ACC112 (cell line): ENCODE measurements at regions not wholly inside any gene's neighbourhood (a gene's known extent, or its start where the extent isn't known, plus 50 kb on each side); places are given as distances from the start of the nearest gene placed in this dataset.

ENCODE experiments used
- H2AFZ ChIP-seq: fragments of 200-600 bp; sonication (generic); one replicate; pipeline ENCODE4 v1.6.0; 2017; ENCODE audit warnings: antibody characterized with exemption, low read length; ENCODE audit not compliant: unreplicated experiment
- H3K27ac ChIP-seq: fragments of 200-600 bp; sonication (generic); 2 replicates; pipeline ENCODE4 v1.5.1; 2014; ENCODE audit warnings: low read depth, mild to moderate bottlenecking, antibody characterized with exemption, low read length, moderate library complexity
- H3K27me3 ChIP-seq: fragments of 200-600 bp; sonication (generic); 2 replicates; pipeline ENCODE4 v1.6.1; 2014; ENCODE audit warnings: mild to moderate bottlenecking, antibody characterized with exemption, low read length, moderate library complexity, mixed read lengths; ENCODE audit not compliant: insufficient read depth
- H3K36me3 ChIP-seq: fragments of 200-600 bp; sonication (generic); 2 replicates; pipeline ENCODE4 v1.6.1; 2016; ENCODE audit warnings: mild to moderate bottlenecking, antibody characterized with exemption, low read length, moderate library complexity, mixed read lengths; ENCODE audit not compliant: insufficient read depth
- H3K4me1 ChIP-seq: fragments of 200-600 bp; sonication (generic); one replicate; pipeline ENCODE4 v1.6.1; 2016; ENCODE audit warnings: low read length, mixed read lengths; ENCODE audit not compliant: insufficient read depth, unreplicated experiment, control insufficient read depth
- H3K4me3 ChIP-seq: fragments of 200-600 bp; sonication (generic); 2 replicates; pipeline ENCODE4 v1.5.1; 2014; ENCODE audit warnings: mild to moderate bottlenecking, low read depth, low read length
- H3K79me2 ChIP-seq: fragments of 200-600 bp; sonication (generic); one replicate; pipeline ENCODE4 v1.6.0; 2016; ENCODE audit warnings: low read length; ENCODE audit not compliant: control insufficient read depth, unreplicated experiment, insufficient read depth

DNA sequence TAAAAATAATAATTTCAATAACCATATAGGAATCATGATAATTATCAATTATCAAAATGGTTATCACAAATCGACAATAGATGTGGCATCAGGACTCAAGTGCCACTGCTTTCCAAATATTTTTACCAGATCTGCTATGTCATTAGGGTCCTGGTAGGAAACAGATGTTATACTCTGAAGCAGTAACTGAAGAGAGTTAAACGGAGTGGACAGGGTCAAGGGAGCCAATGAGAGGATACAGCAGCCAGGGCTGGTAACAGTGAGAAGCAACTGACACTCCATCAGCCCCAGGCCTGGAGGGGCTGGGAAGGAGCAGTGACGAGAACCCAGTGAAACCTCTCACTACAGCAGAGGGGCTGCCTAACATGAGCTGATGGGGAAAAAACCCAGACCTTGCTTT, 322.4 kb downstream of the NPR3 start:
- Histone ChIP-seq H3K36me3 (no peaks in the 10 kb centered on the region), H3K4me3 (no peak overlapping the region), H3K4me1 (peaks cover 15% of the 10 kb centered on the region), H2AFZ (no peak overlapping the region), H3K27me3 (no peaks in the 10 kb centered on the region), H3K79me2 (no peaks in the 10 kb centered on the region), H3K27ac (no peak overlapping the region)

DNA sequence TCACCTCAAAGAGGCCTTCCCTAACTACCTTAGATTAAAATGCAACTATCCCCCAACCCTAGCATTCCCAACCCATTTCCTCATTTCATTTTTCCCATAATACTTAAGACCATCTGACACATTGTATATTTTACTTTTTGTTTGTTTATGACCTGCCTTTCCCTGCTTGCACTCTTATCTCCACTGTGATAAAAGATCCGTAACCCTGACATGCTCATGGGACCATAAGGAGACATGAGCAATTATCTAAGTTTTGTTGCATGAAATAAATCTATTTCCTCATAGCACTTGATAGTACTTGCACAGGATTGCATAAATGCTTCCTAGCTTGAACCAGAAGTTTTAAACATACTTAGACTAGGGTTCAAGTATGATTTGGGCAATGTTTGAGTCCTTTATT, 323.7 kb downstream of the NPR3 start:
- Histone ChIP-seq H2AFZ (no peak overlapping the region), H3K4me3 (no peak overlapping the region), H3K4me1 (peaks cover 15% of the 10 kb centered on the region), H3K79me2 (no peaks in the 10 kb centered on the region), H3K27me3 (no peaks in the 10 kb centered on the region), H3K27ac (no peak overlapping the region), H3K36me3 (no peaks in the 10 kb centered on the region)

DNA sequence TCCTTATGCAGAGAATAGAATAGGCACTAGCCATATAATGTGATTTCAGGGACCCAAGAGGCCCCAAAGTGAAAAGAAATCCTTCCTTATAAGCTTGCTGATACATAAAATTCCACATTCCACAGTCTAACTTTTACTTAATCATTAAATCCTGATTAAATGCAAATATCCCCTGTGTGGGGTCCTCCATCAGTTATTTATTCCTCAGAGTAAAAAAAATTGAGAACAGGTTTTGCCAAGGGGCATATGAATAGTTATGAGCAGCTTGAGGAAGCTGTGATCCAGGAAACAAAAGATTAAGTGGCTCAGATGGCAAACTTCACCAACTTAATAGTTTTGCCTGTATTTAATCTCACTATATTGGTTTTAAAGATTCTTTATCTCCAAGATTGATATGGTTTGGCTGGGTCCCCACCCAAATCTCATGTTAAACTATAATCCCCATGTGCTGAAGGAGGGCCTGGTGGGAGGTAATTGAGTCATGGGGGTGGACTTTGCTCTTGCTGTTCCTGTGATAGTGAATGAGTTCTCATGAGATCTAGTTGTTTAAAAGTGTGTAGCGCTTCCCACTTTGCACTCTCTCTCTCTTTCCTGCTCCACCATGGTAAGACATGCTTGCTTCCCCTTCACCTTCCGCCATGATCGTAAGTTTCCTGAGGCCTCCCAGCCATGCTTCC, 324.9 kb downstream of the NPR3 start:
- no peak overlapping the region for H3K27ac ChIP-seq
- peaks cover 9% of the 10 kb centered on the region; the same call in 1 of the 2 replicates for H3K36me3 ChIP-seq
- H3K27me3 ChIP-seq = no peaks in the 10 kb centered on the region
- H3K79me2 ChIP-seq = no peaks in the 10 kb centered on the region
- peaks cover 15% of the 10 kb centered on the region for H3K4me1 ChIP-seq
- H2AFZ ChIP-seq = no peak overlapping the region
- H3K4me3 ChIP-seq = no peak overlapping the region

DNA sequence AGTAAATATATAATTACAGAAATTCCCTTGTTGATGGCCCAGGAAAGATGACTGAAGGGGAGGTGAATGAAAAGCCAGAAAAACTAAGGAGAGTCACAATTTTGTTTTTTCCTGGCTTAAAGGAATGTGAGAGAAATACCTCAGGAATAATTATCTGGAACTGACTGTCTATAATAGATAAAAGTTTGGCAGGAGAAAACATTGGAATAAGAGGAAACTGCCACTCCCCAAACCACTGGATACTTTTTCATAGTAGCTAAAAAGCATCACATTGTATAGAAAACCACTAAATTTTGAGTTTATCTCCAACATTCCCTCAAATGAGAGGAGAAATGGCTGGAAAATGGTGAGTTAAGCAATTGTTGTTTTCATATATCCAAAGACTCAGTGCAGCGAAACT, 326.0 kb downstream of the NPR3 start:
- Histone ChIP-seq H3K27ac (no peak overlapping the region), H3K4me3 (no peak overlapping the region), H2AFZ (no peak overlapping the region), H3K4me1 (peaks cover 11% of the 10 kb centered on the region), H3K36me3 (peaks cover 10% of the 10 kb centered on the region; the same call in 1 of the 2 replicates), H3K79me2 (no peaks in the 10 kb centered on the region), H3K27me3 (no peaks in the 10 kb centered on the region)

DNA sequence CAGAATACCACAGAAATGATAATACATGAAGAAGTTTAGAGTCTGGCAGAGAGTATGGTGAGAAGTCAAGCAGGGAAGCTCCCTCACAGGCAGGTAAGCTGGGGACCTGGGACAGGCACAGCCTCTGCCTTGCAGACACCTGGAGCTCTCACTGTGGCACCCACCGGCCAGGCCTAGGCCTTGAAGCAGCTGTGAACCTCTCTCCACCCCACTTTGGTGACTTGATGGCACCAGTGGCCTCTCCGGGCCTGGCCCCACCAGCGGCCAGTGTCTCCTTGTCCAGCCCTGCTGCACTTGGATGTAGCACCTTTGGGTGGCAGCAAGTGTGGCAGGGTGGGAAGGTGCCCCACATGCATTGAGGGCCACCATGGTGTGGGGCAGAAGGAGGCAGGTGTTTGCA, 330.5 kb downstream of the NPR3 start:
- Histone ChIP-seq H3K36me3 (peaks cover 16% of the 10 kb centered on the region; the same call in 1 of the 2 replicates), H3K27me3 (no peaks in the 10 kb centered on the region), H3K4me3 (no peak overlapping the region), H3K27ac (no peak overlapping the region), H2AFZ (no peak overlapping the region), H3K79me2 (no peaks in the 10 kb centered on the region), H3K4me1 (peaks cover 13% of the 10 kb centered on the region)

DNA sequence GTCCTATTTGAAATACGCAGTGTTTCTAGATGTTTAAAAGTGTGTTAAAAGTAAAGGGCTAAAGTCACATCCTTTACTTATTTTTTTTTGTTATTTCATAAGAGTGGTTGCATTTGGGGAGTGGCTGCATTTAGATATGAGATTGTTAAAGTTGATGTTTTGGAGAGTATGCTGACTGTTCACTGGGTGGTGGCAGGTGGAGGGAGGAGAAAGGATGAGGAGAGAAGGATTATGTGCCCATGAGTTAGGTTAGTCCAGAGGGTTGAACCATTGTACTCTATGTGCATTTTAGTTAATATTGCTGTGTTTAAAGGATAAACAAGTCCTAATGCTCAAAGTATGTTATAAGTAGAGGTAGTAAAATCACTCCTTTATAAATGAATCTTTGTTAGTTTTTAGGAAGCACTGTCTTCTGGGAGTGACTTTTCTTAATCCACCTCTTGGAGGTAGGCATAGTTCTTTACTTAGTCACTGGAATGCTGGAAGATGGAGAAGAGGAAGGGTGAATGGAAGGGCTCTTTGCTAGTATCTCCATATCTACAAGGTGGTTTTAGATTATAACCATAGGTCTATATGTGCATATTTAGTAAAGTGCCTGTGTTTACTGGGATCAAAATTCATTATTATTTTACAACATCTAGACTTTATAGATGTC, 332.3 kb downstream of the NPR3 start:
- Histone ChIP-seq H3K79me2 (no peaks in the 10 kb centered on the region), H2AFZ (no peak overlapping the region), H3K27ac (no peak overlapping the region), H3K4me1 (peaks cover 23% of the 10 kb centered on the region), H3K4me3 (no peak overlapping the region), H3K36me3 (peaks cover 16% of the 10 kb centered on the region; the same call in 1 of the 2 replicates), H3K27me3 (no peaks in the 10 kb centered on the region)

DNA sequence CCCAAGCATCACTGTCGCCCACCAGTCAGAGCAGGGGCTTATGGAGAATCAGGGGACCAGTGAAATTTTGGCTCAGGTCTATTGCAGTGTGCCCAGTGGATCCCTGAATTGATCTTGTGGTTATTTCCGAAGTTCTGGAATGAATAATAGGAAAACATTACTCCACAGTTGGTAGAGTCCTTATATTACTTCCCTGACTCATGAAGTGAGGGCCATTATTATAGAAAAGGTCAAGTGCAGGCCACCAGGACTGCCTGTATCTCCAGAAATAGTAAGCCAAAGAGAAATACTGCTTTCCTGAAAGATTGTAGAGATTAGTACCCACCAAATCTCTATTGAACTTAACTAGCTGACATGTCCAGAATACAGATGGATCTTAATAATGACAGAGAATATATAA, 335.0 kb downstream of the NPR3 start:
- peaks cover 48% of the 10 kb centered on the region for H3K4me1 ChIP-seq
- H2AFZ ChIP-seq = no peak overlapping the region
- H3K27ac ChIP-seq = no peak overlapping the region
- peaks cover 6% of the 10 kb centered on the region; the same call in 1 of the 2 replicates for H3K36me3 ChIP-seq
- no peaks in the 10 kb centered on the region for H3K27me3 ChIP-seq
- no peak overlapping the region for H3K4me3 ChIP-seq
- H3K79me2 ChIP-seq = no peaks in the 10 kb centered on the region

DNA sequence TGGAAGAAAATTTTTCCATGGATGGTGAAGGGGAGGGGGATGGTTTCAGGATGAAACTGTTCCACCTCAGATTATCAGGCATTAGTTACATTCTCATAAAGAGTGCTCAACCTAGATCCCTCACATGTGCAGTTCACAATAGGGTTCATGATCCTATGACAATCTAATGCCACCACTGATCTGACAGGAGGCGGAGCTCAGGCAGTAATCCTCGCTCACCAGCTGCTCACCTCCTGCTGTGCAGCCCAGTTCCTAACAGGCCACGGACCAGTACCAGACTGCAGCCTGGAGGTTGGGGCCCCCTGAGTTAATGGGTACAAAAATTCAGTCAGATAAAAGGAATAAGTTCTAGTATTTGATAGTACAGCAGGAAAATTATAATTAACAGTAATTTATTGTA, 337.2 kb downstream of the NPR3 start:
- H3K4me3 ChIP-seq = peak overlapping the region; percentile 19; the same call in 1 of the 2 replicates
- no peak overlapping the region for H3K27ac ChIP-seq
- H2AFZ ChIP-seq = no peak overlapping the region
- H3K4me1 ChIP-seq = peaks cover 51% of the 10 kb centered on the region
- no peaks in the 10 kb centered on the region for H3K79me2 ChIP-seq
- H3K36me3 ChIP-seq = peaks cover 6% of the 10 kb centered on the region; the same call in 1 of the 2 replicates
- no peaks in the 10 kb centered on the region for H3K27me3 ChIP-seq

DNA sequence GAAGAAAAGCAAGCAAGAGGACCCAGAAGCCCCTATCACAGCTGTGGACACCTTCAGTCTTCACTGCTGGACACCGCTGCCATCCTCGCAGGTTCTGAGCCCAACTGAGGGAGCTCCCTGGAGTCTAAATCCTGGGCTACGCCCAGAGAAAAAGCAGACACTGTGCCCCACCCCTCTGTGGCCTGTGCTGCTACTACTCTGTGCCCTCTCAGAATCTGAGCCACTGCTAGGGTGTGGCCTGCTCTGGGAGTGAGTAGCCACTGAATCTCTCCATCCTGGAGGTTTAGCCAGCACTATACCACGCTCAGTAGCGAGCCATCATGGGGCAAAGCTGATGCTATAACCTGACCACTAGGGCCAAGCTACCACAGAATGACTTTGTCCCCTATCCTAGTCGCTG, 338.2 kb downstream of the NPR3 start:
- Histone ChIP-seq H3K79me2 (no peaks in the 10 kb centered on the region), H3K27ac (peak overlapping the region; percentile 59), H3K4me3 (peak overlapping the region; percentile 57), H2AFZ (no peak overlapping the region), H3K4me1 (peaks cover 46% of the 10 kb centered on the region), H3K36me3 (peaks cover 13% of the 10 kb centered on the region; the same call in 1 of the 2 replicates), H3K27me3 (no peaks in the 10 kb centered on the region)

DNA sequence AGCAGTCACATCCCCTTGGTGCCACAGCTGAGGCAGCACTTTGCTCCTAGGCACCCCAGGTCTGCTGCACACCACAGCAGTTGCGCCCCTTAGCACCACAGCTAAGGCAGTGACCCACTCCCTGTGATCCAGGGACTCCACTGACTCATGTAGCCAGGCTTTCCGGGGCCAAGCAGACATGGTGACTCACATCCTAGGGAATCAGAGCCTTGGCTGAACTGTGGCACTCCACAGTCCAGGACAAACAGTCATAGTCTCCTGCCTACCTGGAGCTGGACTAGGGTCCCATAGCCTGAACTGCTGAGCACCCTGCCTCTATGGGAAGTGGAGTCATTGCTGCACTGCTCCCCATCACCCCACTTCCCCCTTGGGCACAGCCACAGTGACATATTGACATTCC, 338.7 kb downstream of the NPR3 start:
- Histone ChIP-seq H3K4me3 (no peak overlapping the region; the same call in 1 of the 2 replicates), H3K27ac (peak overlapping the region; percentile 59), H3K36me3 (peaks cover 12% of the 10 kb centered on the region; the same call in 1 of the 2 replicates), H3K27me3 (no peaks in the 10 kb centered on the region), H2AFZ (no peak overlapping the region), H3K4me1 (peaks cover 46% of the 10 kb centered on the region), H3K79me2 (no peaks in the 10 kb centered on the region)

DNA sequence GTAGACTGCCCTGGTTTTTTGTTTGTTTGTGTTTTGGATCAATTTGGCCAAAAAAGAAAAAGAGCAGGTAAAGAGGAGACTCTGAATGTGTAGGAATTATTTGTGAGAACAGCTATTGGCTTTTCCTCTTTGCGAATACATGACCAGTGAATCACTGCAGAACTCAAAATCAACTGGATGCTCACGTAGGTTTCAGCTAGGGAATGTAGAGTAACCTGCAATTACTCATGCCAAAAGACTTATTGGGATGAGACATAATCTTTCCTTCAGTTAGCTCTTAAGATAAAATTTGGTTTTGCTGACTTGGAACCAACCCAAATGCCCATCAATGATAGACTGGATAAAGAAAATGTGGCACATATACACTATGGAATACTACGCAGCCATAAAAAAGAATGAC, 348.0 kb downstream of the NPR3 start:
- Histone ChIP-seq H3K79me2 (no peaks in the 10 kb centered on the region), H3K4me3 (no peak overlapping the region), H3K4me1 (no peaks in the 10 kb centered on the region), H3K27me3 (no peaks in the 10 kb centered on the region), H3K36me3 (peaks cover 2% of the 10 kb centered on the region; the same call in 1 of the 2 replicates), H3K27ac (no peak overlapping the region), H2AFZ (no peak overlapping the region)
